H1 (cell line): ENCODE measurements at regions not wholly inside any gene's neighbourhood (a gene's known extent, or its start where the extent isn't known, plus 50 kb on each side); places are given as distances from the start of the nearest gene placed in this dataset.

Experiments
- CTCF ChIA-PET: fragments of 300-600 bp; sonication (Branson Sonifier 250); formaldehyde crosslinking; loops from one replicate; lab custom pipeline; 2021; ENCODE audit not compliant: partially characterized antibody; lab: Charles Lee
- POLR2A ChIA-PET: fragments of 300-600 bp; sonication (Branson Sonifier 250); formaldehyde crosslinking; loops from one replicate; lab custom pipeline; 2021; ENCODE audit warnings: inconsistent platforms; ENCODE audit not compliant: partially characterized antibody; lab: Charles Lee
- DNase-seq, 2 experiments: peaks; one replicate each; pipeline versions ENCODE4 v3.0.0 to v3.0.0-alpha.2; 2010 to 2022; ENCODE audit warnings: low spot score in 2 of 2, low read depth in 1 of 2, mixed read lengths in 1 of 2
- FAIRE-seq: peaks from 2 replicates; lab custom pipeline; 2011; peaks lifted over from hg19 to GRCh38; lab: Jason Lieb, UNC
- H2AFZ ChIP-seq: 2 replicates; pipeline ENCODE4 v1.8.1; 2012; ENCODE audit warnings: low read length, inconsistent platforms
- H2AK5ac ChIP-seq: 2 replicates; pipeline ENCODE4 v1.6.1; 2013; ENCODE audit warnings: low read depth, low read length
- H2BK120ac ChIP-seq: replicated peaks from 2 replicates; pipeline ENCODE3; 2013; ENCODE audit warnings: low read depth, low read length, inconsistent platforms
- H2BK12ac ChIP-seq: 2 replicates; pipeline ENCODE4 v1.6.1; 2013; ENCODE audit warnings: low read depth, low read length
- H2BK15ac ChIP-seq: 2 replicates; pipeline ENCODE4 v1.6.1; 2013; ENCODE audit warnings: low read length
- H2BK20ac ChIP-seq: 2 replicates; pipeline ENCODE4 v1.6.1; 2013; ENCODE audit warnings: low read length
- H2BK5ac ChIP-seq: 2 replicates; pipeline ENCODE4 v1.6.1; 2013; ENCODE audit warnings: low read depth, low read length
- H3K14ac ChIP-seq: 2 replicates; pipeline ENCODE4 v1.6.1; 2013; ENCODE audit warnings: inconsistent platforms; ENCODE audit not compliant: insufficient read length
- H3K18ac ChIP-seq: 2 replicates; pipeline ENCODE4 v1.6.1; 2013; ENCODE audit warnings: low read length; ENCODE audit errors: extremely low read depth
- H3K23ac ChIP-seq: 2 replicates; pipeline ENCODE4 v1.6.1; 2013; ENCODE audit warnings: inconsistent platforms; ENCODE audit not compliant: insufficient read length
- H3K23me2 ChIP-seq: 2 replicates; pipeline ENCODE4 v1.6.1; 2013; ENCODE audit warnings: low read depth, low read length
- H3K27ac ChIP-seq: 2 replicates; pipeline ENCODE4 v1.6.1; 2011; ENCODE audit warnings: low read depth, low read length, inconsistent platforms
- H3K27me3 ChIP-seq, 4 experiments: replicated peaks in 1 of 4; 1 replicate in 1 of 4; 2 replicates in 3 of 4; pipeline versions ENCODE4 v1.6.1 to v1.8.1; 2011 to 2013; ENCODE audit warnings: low read length in 3 of 4, mild to moderate bottlenecking in 3 of 4, inconsistent platforms in 2 of 4, mixed read lengths in 2 of 4, moderate library complexity in 1 of 4; ENCODE audit not compliant: control insufficient read depth in 3 of 4, insufficient read depth in 3 of 4; ENCODE audit errors: extremely low read depth in 1 of 4
- H3K36me3 ChIP-seq, 4 experiments: 2 replicates each; pipeline versions ENCODE4 v1.6.1 to v1.8.1; 2011 to 2013; ENCODE audit warnings: mild to moderate bottlenecking in 4 of 4, low read length in 3 of 4, moderate library complexity in 2 of 4, control low read depth in 1 of 4, inconsistent platforms in 1 of 4; ENCODE audit not compliant: insufficient read depth in 4 of 4, control insufficient read depth in 2 of 4
- H3K4ac ChIP-seq: replicated peaks from 2 replicates; pipeline ENCODE3; 2013; ENCODE audit warnings: low read length, low read depth, mixed read lengths, inconsistent platforms; ENCODE audit not compliant: insufficient read length
- H3K4me1 ChIP-seq, 4 experiments: replicated peaks in 1 of 4; 1 replicate in 1 of 4; 2 replicates in 3 of 4; pipeline versions ENCODE4 v1.6.1 to v1.8.1; 2011 to 2013; ENCODE audit warnings: low read length in 3 of 4, inconsistent platforms in 2 of 4, mixed read lengths in 1 of 4; ENCODE audit not compliant: insufficient read depth in 4 of 4, control insufficient read depth in 3 of 4
- H3K4me2 ChIP-seq, 2 experiments: 2 replicates each; pipeline versions ENCODE4 v1.6.1 to v1.8.1; 2011 to 2013; ENCODE audit warnings: low read depth in 2 of 2, low read length in 2 of 2, control low read depth in 1 of 2, inconsistent platforms in 1 of 2, mild to moderate bottlenecking in 1 of 2; ENCODE audit not compliant: insufficient read depth in 1 of 2
- H3K4me3 ChIP-seq, 4 experiments: fragments of 200-600, 300-600 bp in 1 of 4; sonication (generic), shearing (Covaris generic), sonication (Bioruptor Twin) in 1 of 4; 2 replicates each; pipeline versions ENCODE4 v1.5.1 to v1.8.1; 2011 to 2016; ENCODE audit warnings: low read length in 4 of 4, low read depth in 3 of 4, control low read depth in 2 of 4, inconsistent platforms in 2 of 4, mild to moderate bottlenecking in 2 of 4, mixed read lengths in 1 of 4, moderate library complexity in 1 of 4; ENCODE audit not compliant: insufficient read depth in 2 of 4; ENCODE audit errors: extremely low read depth in 1 of 4
- H3K56ac ChIP-seq: replicated peaks from 2 replicates; pipeline ENCODE3; 2013; ENCODE audit warnings: low read depth, mild to moderate bottlenecking, mixed read lengths, low read length, inconsistent platforms; ENCODE audit not compliant: insufficient read length
- H3K79me1 ChIP-seq: 2 replicates; pipeline ENCODE4 v1.6.1; 2013; ENCODE audit warnings: low read depth, low read length, control low read depth
- H3K79me2 ChIP-seq, 2 experiments: 2 replicates each; pipeline versions ENCODE4 v1.6.1 to v1.8.1; 2012 to 2013; ENCODE audit warnings: low read length in 2 of 2, mild to moderate bottlenecking in 2 of 2, inconsistent platforms in 1 of 2; ENCODE audit not compliant: insufficient read depth in 2 of 2, control insufficient read depth in 1 of 2
- H3K9ac ChIP-seq, 4 experiments: replicated peaks in 1 of 4; 1 replicate in 1 of 4; 2 replicates in 3 of 4; pipeline versions ENCODE4 v1.6.1 to v1.8.1; 2011 to 2013; ENCODE audit warnings: low read depth in 3 of 4, low read length in 3 of 4, control low read depth in 2 of 4, mild to moderate bottlenecking in 2 of 4, moderate library complexity in 2 of 4, inconsistent platforms in 1 of 4; ENCODE audit errors: extremely low read depth in 1 of 4
- H3K9me3 ChIP-seq, 2 experiments: 2 replicates each; pipeline versions ENCODE4 v1.6.1 to v1.8.1; 2012 to 2013; ENCODE audit warnings: mild to moderate bottlenecking in 2 of 2, moderate library complexity in 2 of 2, control low read depth in 1 of 2, inconsistent platforms in 1 of 2, low read depth in 1 of 2, low read length in 1 of 2, mixed read lengths in 1 of 2; ENCODE audit not compliant: insufficient read depth in 2 of 2
- H4K20me1 ChIP-seq, 2 experiments: replicated peaks in 1 of 2; 2 replicates each; pipeline versions ENCODE3 to v1.8.1; 2011 to 2013; ENCODE audit warnings: inconsistent platforms in 2 of 2, low read length in 2 of 2, mild to moderate bottlenecking in 1 of 2; ENCODE audit not compliant: insufficient read depth in 2 of 2, control insufficient read depth in 1 of 2
- H4K5ac ChIP-seq: 2 replicates; pipeline ENCODE4 v1.6.1; 2013; ENCODE audit warnings: low read length, low read depth, mixed read lengths, inconsistent platforms; ENCODE audit not compliant: insufficient read length
- H4K8ac ChIP-seq: 2 replicates; pipeline ENCODE4 v1.8.0; 2013; ENCODE audit warnings: mild to moderate bottlenecking, moderate library complexity, low read length, inconsistent platforms; ENCODE audit not compliant: insufficient read depth; ENCODE audit errors: extremely low read depth
- H4K91ac ChIP-seq: replicated peaks from 2 replicates; pipeline ENCODE3; 2013; ENCODE audit warnings: low read length, mixed read lengths, inconsistent platforms; ENCODE audit not compliant: insufficient read length
- CHD1 ChIP-seq: IDR thresholded peaks from 2 replicates; pipeline ENCODE4 v1.6.1; 2012; ENCODE audit warnings: low read depth, low read length, improper control_type of control experiment
- FOSL1 ChIP-seq: IDR thresholded peaks from 2 replicates; pipeline ENCODE4 v1.6.1; 2011; ENCODE audit warnings: mild to moderate bottlenecking, low read depth, low read length, moderate library complexity; ENCODE audit not compliant: insufficient read depth
- KDM5A ChIP-seq: fragments of 200-600 bp; IDR thresholded peaks from 2 replicates; pipeline ENCODE4 v1.7.1; 2012; ENCODE audit warnings: mild to moderate bottlenecking, low read length, inconsistent platforms, mixed read lengths
- NRF1 ChIP-seq: IDR thresholded peaks from 2 replicates; pipeline ENCODE4 v1.6.1; 2011; ENCODE audit warnings: mild to moderate bottlenecking, low read depth, low read length, improper control_type of control experiment
- RXRA ChIP-seq: IDR thresholded peaks from 2 replicates; pipeline ENCODE4 v1.6.1; 2011; ENCODE audit warnings: low read depth, mild to moderate bottlenecking, low read length, moderate library complexity; ENCODE audit not compliant: insufficient read depth
- SIN3A ChIP-seq, 2 experiments: IDR thresholded peaks in 1 of 2; conservative IDR thresholded peaks in 1 of 2; 2 replicates each; pipeline ENCODE4 v1.6.1; 2011 to 2012; ENCODE audit warnings: low read length in 2 of 2, improper control_type of control experiment in 1 of 2, low read depth in 1 of 2, mild to moderate bottlenecking in 1 of 2
- SP1 ChIP-seq: IDR thresholded peaks from 2 replicates; pipeline ENCODE4 v1.6.1; 2011; ENCODE audit warnings: low read depth, low read length
- WGBS, 2 experiments: shearing (Covaris generic) in 1 of 2; methylation state at CpG; one replicate each; pipeline versions ENCODE4 v1.1.6 to v1.1.7; 2013 to 2015; ENCODE audit warnings: low lambda C conversion rate in 2 of 2, mixed read lengths in 2 of 2, inconsistent platforms in 1 of 2, low coverage in 1 of 2, missing lambda C conversion rate in 1 of 2; ENCODE audit not compliant: insufficient replicate concordance in 2 of 2, insufficient coverage in 1 of 2, insufficient read length in 1 of 2; ENCODE audit errors: extremely low coverage in 1 of 2, missing lambda C conversion rate in 1 of 2; 5-methylcytosine and 5-hydroxymethylcytosine counted together
- TF ChIP-seq, protein P1 (sequence below): IDR thresholded peaks from 2 replicates; pipeline ENCODE4 v1.6.1; 2012; ENCODE audit warnings: inconsistent platforms
- TF ChIP-seq, protein P2 (sequence below), 3 experiments: IDR thresholded peaks; 1 replicate in 2 of 3; 2 replicates in 1 of 3; pipeline versions ENCODE4 v1.5.1 to v1.6.1; 2011; ENCODE audit warnings: low read length in 3 of 3, mild to moderate bottlenecking in 3 of 3, inconsistent platforms in 2 of 3, low read depth in 1 of 3, moderate library complexity in 1 of 3; ENCODE audit not compliant: insufficient read depth in 1 of 3; ENCODE audit errors: control extremely low read depth in 1 of 3

DNA sequence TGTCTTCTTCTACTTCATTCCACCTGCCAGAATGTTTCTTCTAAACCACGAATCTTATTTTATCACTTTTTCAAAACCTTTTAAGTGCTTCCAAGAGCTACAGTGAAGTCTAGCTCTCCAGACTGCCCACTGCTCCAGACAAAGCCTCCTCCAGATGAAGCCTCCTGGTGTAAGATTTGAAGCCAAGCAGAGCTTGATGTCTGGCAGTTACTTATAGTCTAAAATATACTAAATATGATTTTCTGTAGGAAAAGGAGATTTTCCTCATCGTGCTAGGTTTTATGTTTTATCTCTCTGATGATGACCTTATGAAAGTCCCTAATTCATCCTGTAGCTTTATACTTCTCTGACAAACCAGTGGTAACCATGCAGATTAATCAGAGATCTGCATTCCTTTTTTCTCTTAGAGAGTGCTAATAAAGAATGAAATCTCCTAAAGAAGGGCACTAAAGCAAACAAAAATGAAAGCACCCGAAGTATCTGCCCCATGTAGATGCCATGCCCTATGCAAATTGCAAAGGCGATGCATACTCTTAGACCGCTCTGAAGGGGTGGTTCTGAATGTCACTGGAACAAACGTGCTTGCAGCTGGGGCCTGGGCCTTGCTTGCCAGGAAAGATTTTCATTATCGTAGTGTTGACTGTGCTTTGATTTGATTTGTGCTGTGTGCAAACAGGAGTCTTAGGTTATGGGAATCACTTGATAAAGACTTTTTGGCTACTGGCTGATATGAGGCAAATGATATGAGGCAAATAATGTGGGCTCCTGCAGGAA lies 314.2 kb downstream of the PID1 start:
- Histone ChIP-seq H3K36me3 (no peaks in the 10 kb centered on the region), H4K8ac (no peak overlapping the region), H3K4me1 (no peaks in the 10 kb centered on the region), H3K4me2 (no peak overlapping the region), H3K4me3 (no peak overlapping the region), H3K23ac (no peak overlapping the region), H4K5ac (no peak overlapping the region), H3K27ac (no peak overlapping the region), H2BK20ac (no peak overlapping the region), H3K18ac (no peak overlapping the region), H2AK5ac (no peak overlapping the region), H3K9me3 (no peaks in the 10 kb centered on the region), H3K56ac (no peak overlapping the region), H3K27me3 (no peaks in the 10 kb centered on the region), H4K91ac (no peak overlapping the region), H4K20me1 (no peaks in the 10 kb centered on the region), H3K4ac (no peak overlapping the region), H2BK5ac (no peak overlapping the region), H3K23me2 (no peaks in the 10 kb centered on the region), H2BK15ac (no peak overlapping the region), H3K14ac (no peak overlapping the region), H2AFZ (no peak overlapping the region), H2BK12ac (no peak overlapping the region), H3K79me1 (no peaks in the 10 kb centered on the region), H3K9ac (no peak overlapping the region), H2BK120ac (no peak overlapping the region)
- FAIRE-seq: no peak
- 85 to 100% methylated on average over 1 to 7 of the region's 7 CpGs for WGBS, 2 experiments
- no peak for DNase-seq
- POLR2A ChIA-PET: no interaction called here
- CTCF ChIA-PET: interaction anchor here (0.9 kb wide), 1 partner anchor 17 kb away, joined by 3 read pairs; no protein-coding TSS in a partner anchor
- TF ChIP-seq, protein P1, sequence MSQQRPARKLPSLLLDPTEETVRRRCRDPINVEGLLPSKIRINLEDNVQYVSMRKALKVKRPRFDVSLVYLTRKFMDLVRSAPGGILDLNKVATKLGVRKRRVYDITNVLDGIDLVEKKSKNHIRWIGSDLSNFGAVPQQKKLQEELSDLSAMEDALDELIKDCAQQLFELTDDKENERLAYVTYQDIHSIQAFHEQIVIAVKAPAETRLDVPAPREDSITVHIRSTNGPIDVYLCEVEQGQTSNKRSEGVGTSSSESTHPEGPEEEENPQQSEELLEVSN: no peak
- TF ChIP-seq RXRA (no peak), KDM5A (no peak), SP1 (no peak), CHD1 (no peak), SIN3A (conservative IDR thresholded peaks at IDR 0.05 in 1 of 2, IDR thresholded peaks at IDR 0.05 in 1 of 2; ENCODE audit: low read depth in 1 of 2, low read length in 2 of 2) (no peak), NRF1 (no peak), FOSL1 (no peak)
- TF ChIP-seq, protein P2, sequence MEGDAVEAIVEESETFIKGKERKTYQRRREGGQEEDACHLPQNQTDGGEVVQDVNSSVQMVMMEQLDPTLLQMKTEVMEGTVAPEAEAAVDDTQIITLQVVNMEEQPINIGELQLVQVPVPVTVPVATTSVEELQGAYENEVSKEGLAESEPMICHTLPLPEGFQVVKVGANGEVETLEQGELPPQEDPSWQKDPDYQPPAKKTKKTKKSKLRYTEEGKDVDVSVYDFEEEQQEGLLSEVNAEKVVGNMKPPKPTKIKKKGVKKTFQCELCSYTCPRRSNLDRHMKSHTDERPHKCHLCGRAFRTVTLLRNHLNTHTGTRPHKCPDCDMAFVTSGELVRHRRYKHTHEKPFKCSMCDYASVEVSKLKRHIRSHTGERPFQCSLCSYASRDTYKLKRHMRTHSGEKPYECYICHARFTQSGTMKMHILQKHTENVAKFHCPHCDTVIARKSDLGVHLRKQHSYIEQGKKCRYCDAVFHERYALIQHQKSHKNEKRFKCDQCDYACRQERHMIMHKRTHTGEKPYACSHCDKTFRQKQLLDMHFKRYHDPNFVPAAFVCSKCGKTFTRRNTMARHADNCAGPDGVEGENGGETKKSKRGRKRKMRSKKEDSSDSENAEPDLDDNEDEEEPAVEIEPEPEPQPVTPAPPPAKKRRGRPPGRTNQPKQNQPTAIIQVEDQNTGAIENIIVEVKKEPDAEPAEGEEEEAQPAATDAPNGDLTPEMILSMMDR (IDR thresholded peaks at IDR 0.05; ENCODE audit: control extremely low read depth in 1 of 3, insufficient read depth in 1 of 3, low read depth in 1 of 3, low read length in 3 of 3): no peak
- TF ChIP-seq, all 59 proteins: peak for 0
- no peaks in the 10 kb centered on the region for H3K79me2 ChIP-seq
